Smooth muscle cell (in vitro differentiated cells): ENCODE measurements at regions not wholly inside any gene's neighbourhood (a gene's known extent, or its start where the extent isn't known, plus 50 kb on each side); places are given as distances from the start of the nearest gene placed in this dataset.

ENCODE experiments used
- DNase-seq: peaks from one replicate; lab custom pipeline; 2025; ENCODE audit not compliant: unreplicated experiment; lab: John Stamatoyannopoulos, UW
- H2AFZ ChIP-seq: fragments of 200-600 bp; sonication (generic); 2 replicates; pipeline ENCODE4 v1.6.0; 2016; ENCODE audit warnings: antibody characterized with exemption, low read depth, mild to moderate bottlenecking
- H3F3A ChIP-seq: fragments of 200-600 bp; sonication (generic); 2 replicates; pipeline ENCODE4 v1.6.0; 2017; ENCODE audit warnings: antibody characterized with exemption, low read depth
- H3K27ac ChIP-seq: fragments of 200-600 bp; sonication (generic); 2 replicates; pipeline ENCODE4 v1.5.1; 2016; ENCODE audit warnings: low read depth, mild to moderate bottlenecking
- H3K27me3 ChIP-seq: fragments of 200-600 bp; sonication (generic); 2 replicates; pipeline ENCODE4 v1.6.1; 2016; ENCODE audit warnings: low read depth, mild to moderate bottlenecking
- H3K36me3 ChIP-seq: fragments of 200-600 bp; sonication (generic); 2 replicates; pipeline ENCODE4 v1.5.1; 2016; ENCODE audit warnings: low read depth
- H3K4me1 ChIP-seq: fragments of 200-600 bp; sonication (generic); 2 replicates; pipeline ENCODE4 v1.5.1; 2016; ENCODE audit warnings: low read depth
- H3K4me2 ChIP-seq: fragments of 200-600 bp; sonication (generic); 2 replicates; pipeline ENCODE4 v1.6.0; 2016; ENCODE audit warnings: mild to moderate bottlenecking
- H3K4me3 ChIP-seq: fragments of 200-600 bp; sonication (generic); 2 replicates; pipeline ENCODE4 v1.5.1; 2016; ENCODE audit warnings: mild to moderate bottlenecking
- H3K79me2 ChIP-seq: fragments of 200-600 bp; sonication (generic); 2 replicates; pipeline ENCODE4 v1.6.0; 2016; ENCODE audit warnings: low read depth, mild to moderate bottlenecking
- H3K9ac ChIP-seq: fragments of 200-600 bp; sonication (generic); 2 replicates; pipeline ENCODE4 v1.6.0; 2016; ENCODE audit warnings: low read depth
- H3K9me3 ChIP-seq: fragments of 200-600 bp; sonication (generic); replicated peaks from 2 replicates; pipeline ENCODE4 v1.5.1; 2016; ENCODE audit warnings: low read depth
- H4K20me1 ChIP-seq: fragments of 200-600 bp; sonication (generic); 2 replicates; pipeline ENCODE4 v1.6.0; 2016; ENCODE audit warnings: low read depth
- CTCF ChIP-seq: fragments of 200-600 bp; sonication (generic); IDR thresholded peaks from 2 replicates; pipeline ENCODE4 v1.5.1; 2017; ENCODE audit warnings: borderline replicate concordance, mild to moderate bottlenecking, antibody characterized with exemption; ENCODE audit not compliant: insufficient read depth, poor library complexity, severe bottlenecking
- WGBS: methylation state at CpG from one replicate; pipeline ENCODE4 v1.1.7; 2016; ENCODE audit warnings: low lambda C conversion rate; 5-methylcytosine and 5-hydroxymethylcytosine counted together

- H3K27ac ChIP-seq: no peak overlapping the region
- H3K79me2 ChIP-seq: no peaks in the 10 kb centered on the region
- DNase-seq: no peak
- H3K9me3 ChIP-seq: no peaks in the 10 kb centered on the region
- no peaks in the 10 kb centered on the region for H3K36me3 ChIP-seq
- WGBS: 93% methylated on average over 8 of the region's 8 CpGs
- H3K4me1 ChIP-seq: no peaks in the 10 kb centered on the region
- H3K9ac ChIP-seq: no peak overlapping the region
- no peak overlapping the region for H2AFZ ChIP-seq
- no peak for TF ChIP-seq CTCF
- no peaks in the 10 kb centered on the region for H3F3A ChIP-seq
- no peak overlapping the region for H3K4me3 ChIP-seq
- H4K20me1 ChIP-seq: no peaks in the 10 kb centered on the region
- no peaks in the 10 kb centered on the region for H3K27me3 ChIP-seq
- no peak overlapping the region for H3K4me2 ChIP-seq
Observed at GRCh38 chr1:22273686-22274681, 131.1 kb upstream of the WNT4 start.

- Histone ChIP-seq H3K27me3 (no peaks in the 10 kb centered on the region), H3K79me2 (no peaks in the 10 kb centered on the region), H4K20me1 (no peaks in the 10 kb centered on the region), H3K27ac (peak overlapping the region; percentile 63), H2AFZ (no peak overlapping the region), H3K4me3 (no peak overlapping the region), H3K36me3 (no peaks in the 10 kb centered on the region), H3K9ac (no peak overlapping the region), H3K4me1 (no peaks in the 10 kb centered on the region), H3K9me3 (no peaks in the 10 kb centered on the region), H3K4me2 (no peak overlapping the region), H3F3A (no peaks in the 10 kb centered on the region)
- 59% methylated on average over 3 of the region's 3 CpGs for WGBS
- DNase-seq: no peak
- TF ChIP-seq CTCF: no peak
Observed at GRCh38 chr1:22275167-22275566, 132.3 kb upstream of the WNT4 start.

- peak; percentile 75 for TF ChIP-seq CTCF
- no peak overlapping the region for H3K9ac ChIP-seq
- H3K4me1 ChIP-seq: no peaks in the 10 kb centered on the region
- H3F3A ChIP-seq: no peaks in the 10 kb centered on the region
- no peaks in the 10 kb centered on the region for H3K79me2 ChIP-seq
- H3K27ac ChIP-seq: no peak overlapping the region
- H2AFZ ChIP-seq: no peak overlapping the region
- no peak overlapping the region for H3K4me2 ChIP-seq
- 44% methylated on average over 16 of the region's 16 CpGs for WGBS
- H3K27me3 ChIP-seq: no peaks in the 10 kb centered on the region
- no peaks in the 10 kb centered on the region for H4K20me1 ChIP-seq
- H3K9me3 ChIP-seq: no peaks in the 10 kb centered on the region
- no peak overlapping the region for H3K4me3 ChIP-seq
- peak; percentile 36 for DNase-seq
- H3K36me3 ChIP-seq: no peaks in the 10 kb centered on the region
Observed at GRCh38 chr1:22275626-22276395, 132.9 kb upstream of the WNT4 start.
